NCI-H1092 treated with DMSO at 0.1 percent for 48 hours (cell line): ENCODE measurements at regions not wholly inside any gene's neighbourhood (a gene's known extent, or its start where the extent isn't known, plus 50 kb on each side); places are given as distances from the start of the nearest gene placed in this dataset.
"Not testable (repeated sequence)": the region's sequence is repeated elsewhere in the genome, so short reads cannot be mapped to it uniquely, and the experiment has no call there.

ENCODE experiments used
- DNase-seq: peaks from one replicate; lab custom pipeline; 2025; lab: John Stamatoyannopoulos, UW

DNA sequence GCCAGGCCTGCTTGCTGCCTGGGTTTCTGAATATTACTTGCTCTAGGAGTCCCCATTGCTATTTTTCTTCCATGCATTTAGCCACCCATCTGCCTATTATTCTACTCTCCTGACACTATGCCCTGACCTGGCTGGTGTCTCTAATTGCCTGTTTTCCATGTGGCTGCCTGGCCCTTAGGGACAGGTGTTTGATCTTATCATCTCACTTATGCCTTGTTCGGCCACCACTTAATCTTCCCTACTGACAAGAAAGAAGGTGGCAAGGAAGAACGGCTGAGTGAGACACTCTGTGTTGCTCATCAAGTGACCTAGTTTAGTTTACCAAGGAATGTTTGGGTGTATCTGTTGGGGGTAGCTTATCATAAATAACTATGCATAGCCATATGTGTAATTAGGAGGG lies 50.4 kb upstream of the RAPH1 start:
- no peak for DNase-seq

DNA sequence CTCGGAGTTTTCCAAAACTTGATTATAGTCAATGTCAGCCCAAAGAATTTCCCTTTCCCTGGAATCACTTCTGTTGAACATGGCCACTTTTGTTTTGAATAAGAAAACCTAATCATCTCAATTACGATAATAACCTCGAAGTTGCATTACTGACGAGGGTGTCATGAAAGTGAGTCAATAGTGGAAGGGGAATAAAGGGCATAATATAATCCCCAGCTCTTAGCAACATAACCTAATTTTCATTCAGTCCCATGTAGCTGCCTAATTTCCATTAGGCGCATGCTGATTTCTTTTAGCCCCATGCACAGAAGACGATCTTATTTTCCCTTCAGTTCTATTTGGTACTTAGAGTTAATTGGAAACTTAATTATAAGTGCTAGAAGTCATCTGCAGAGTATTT lies 51.1 kb upstream of the RAPH1 start:
- no peak for DNase-seq

DNA sequence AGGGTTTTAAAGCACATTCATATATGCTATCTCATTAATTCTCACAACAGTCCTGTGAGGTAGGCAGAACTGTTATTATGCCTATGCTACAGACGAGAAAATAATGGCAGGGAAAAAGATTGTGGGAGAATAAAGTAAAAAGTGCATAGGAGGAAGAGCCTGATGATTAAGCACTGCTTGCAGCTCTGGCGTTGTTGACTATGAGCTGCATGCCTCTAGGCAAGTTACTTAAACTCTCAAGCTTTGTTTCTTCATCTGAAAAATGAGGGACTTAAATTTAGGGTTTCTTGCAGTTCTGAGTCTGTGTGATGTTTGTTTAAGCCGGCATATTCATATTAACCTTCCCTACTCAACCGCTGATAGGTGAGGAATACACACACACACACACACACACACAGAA lies 51.6 kb upstream of the RAPH1 start:
- DNase-seq: no peak

DNA sequence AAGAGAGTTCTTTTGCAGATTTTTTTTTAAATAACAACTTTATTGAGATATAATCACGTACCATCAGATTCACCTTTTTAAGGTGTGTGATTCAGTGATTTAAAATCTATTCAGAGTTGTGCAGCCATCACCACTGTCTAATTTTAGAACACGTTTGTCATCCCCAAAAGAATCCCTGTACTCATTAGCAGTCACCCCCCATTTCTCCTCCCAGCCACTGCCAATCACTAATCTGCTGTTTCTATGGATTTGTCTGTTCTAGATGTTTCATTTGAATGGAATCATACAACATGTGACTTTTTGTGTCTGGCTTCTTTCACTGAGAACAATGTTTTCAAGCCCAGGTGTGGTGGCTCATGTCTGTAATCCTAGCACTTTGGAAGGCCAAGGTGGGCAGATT lies 55.4 kb upstream of the RAPH1 start:
- DNase-seq: no peak

DNA sequence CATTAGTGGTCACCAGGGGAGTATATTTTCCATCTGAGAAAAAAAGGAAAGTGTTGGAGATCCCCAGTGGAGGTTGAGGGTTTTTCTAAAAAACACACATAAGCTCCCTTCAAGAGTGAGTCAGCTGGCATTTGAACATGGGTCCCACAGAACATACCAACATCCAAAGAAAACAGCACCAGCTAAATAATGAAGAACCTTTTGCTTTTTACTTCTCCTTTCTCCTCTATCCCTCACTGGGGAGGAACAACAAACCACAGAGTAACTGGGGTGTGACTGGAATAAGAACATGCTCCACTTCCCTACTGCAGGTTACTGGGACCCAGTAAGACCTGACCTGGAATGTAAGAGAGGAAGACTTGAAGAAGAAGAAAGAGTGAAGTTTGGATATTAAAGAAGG lies 56.5 kb upstream of the RAPH1 start:
- no peak for DNase-seq

DNA sequence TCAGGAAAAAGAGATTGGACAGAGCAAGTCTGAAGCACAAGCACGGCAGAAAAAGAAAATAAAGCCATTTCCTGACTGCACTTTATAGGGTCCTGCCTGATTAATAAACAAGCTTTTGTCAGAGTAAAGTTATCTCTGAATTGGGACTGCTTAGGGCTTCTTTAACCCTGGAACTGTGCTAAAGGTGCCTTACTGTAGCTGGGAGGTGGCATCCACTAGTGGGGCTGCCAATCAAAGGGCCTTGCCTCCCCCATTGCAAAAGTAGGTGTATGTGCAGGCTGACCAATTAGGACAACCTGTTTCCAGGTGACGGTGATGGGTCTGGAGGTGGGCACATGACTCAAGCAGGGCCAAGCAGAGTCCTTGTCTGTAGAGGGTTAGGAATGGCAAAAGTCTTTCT lies 57.4 kb upstream of the RAPH1 start:
- DNase-seq: no peak

DNA sequence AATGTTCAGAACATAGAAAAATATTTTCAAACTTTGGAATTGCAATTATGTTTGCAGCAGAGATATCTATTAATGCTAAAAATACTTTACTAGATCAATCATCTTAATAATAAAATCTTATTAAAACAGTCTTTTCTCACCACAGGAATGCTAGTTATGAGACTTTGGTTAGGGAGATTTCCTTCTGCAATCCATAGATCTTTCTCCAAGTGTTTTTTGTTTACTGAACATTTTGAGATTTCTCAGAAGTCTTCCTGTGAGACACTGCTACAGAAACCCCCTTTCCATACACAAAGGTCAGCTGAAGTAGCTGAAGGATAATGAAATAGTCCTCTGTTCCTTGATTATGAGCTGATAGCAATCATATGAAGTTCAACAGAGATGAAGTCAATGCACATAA lies 59.4 kb upstream of the RAPH1 start:
- no peak for DNase-seq

DNA sequence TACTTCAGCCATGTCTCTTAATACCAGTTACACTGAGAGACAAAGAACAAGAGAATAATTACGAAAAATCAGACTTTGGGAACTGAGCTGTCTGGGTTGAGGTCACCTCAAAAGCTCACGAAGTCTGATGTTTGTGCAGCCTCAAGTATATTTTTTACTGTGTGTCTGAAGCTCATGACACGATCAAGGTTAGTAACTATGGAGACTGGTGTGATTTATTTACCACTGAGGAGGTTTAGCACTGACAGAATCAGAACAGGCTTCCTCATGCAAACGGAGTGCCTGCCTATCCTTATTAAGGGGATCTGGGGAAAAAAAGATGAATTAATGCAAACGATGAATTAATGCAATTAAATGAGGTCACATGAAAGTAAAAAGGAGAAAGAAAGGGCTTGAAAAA lies 61.1 kb upstream of the RAPH1 start:
- DNase-seq: no peak

DNA sequence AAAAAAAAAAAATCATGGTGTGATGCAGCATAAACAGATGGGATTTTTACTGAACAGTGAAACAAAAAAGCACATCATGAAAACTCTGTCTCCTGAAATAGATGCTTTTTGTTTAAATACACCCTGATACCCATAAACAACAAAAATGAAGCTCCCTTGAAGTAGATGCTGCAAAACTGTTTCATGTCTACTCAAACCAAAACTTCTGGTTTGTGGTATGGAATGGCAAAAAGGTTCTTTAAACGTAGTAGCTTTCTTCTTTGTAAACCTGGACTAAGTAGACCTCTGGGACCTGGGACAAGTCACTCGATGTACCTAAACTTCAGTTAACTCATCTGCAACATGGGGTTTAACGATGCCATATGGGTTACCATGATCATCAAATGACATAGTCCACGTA lies 64.4 kb upstream of the RAPH1 start:
- DNase-seq: no peak

DNA sequence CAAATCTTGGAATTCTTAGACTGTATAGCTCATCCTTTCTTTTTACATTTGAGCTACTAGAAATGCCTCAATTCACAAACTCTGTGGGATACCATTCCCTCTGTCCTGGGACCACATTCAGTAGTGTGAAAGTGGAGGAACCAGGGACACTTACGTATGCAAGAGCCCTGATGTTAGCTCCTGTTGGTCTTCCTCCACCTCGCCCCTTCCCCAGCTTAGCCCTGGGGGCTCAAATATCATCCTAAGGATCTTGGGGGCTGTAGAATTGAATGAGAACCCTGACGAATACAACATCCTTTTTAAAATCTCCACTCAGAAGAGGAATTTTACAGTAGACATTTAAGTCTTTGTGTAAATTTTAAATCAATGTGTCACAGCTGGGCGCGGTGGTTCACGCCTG lies 65.2 kb upstream of the RAPH1 start:
- no peak for DNase-seq

DNA sequence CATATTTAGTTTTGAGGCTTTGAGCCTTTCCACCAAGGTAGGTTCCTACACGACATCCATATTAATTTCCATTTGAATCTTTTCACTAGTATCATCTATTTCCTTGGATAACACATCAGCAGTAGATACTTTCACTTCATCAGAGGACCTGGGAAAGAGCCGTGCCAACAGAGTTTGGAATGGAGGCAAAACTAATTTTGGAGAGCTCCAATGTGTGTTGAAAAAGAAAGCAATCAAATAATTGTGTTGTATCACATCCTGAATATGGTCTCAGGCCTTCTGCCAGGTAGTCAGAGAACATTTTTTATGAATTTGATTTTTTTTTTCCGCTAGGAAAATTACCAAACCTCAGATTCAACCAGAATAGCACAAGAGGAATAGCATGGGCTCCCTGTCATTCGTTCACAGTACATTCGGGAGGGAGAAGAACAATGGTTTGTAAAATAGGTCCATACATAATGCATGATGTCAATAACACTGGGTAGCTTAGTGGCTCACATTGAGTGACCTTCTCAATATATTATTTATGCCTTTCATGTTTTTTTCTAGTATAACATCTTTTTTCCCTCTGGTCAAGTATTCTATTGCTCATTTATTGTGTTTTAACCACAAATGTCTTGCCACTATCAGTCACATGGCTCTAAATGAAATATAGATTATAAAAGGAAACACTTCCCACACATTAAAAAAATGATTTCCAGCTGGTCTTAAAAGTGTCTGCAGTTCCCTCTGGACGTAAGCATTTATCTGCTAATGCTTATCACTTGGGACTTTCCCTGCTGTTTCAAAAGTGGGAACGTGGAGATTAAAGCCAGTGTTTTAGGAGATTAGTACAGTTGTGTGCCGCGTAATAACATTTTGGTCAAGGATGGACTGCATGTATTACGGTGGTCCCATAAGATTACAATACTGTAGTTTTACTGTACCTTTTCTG lies 68.6 kb upstream of the RAPH1 start:
- no peak for DNase-seq

DNA sequence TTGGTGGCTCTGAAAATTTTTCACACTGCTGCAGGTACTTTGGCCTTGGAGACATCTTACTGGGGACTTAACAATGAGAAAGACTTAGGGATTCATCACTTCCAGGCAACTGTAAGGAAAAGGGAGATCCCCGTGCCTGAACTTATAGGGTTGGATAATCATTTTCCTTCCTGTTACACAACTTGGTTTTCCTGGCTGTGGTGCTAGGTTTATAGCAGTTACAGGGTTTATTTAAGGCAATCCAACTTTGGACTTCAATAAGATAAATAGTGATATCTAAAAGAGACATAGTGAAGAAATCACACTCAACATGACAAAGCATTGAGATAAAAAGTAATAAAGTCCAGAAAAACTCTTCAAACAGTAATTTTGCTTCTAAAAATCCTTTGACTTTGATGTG lies 70.2 kb upstream of the RAPH1 start:
- DNase-seq: no peak

DNA sequence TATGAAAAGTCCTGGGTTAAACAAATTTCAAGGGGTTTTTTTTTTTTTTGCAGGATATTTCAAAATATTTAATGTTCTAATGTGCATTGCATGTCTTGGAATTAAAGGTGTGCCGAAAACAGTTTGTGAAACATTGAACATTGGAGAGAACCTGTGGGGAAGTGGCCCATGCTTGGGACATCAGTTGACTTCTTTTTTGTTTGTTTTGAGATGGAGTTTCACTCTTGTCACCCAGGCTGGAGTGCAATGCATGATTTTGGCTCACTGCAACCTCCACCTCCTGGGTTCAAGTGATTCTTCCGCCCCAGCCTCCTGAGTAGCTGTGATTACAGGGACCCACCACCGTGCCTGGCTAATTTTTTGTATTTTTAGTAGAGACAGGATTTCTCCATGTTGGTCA lies 71.0 kb upstream of the RAPH1 start:
- no peak for DNase-seq

DNA sequence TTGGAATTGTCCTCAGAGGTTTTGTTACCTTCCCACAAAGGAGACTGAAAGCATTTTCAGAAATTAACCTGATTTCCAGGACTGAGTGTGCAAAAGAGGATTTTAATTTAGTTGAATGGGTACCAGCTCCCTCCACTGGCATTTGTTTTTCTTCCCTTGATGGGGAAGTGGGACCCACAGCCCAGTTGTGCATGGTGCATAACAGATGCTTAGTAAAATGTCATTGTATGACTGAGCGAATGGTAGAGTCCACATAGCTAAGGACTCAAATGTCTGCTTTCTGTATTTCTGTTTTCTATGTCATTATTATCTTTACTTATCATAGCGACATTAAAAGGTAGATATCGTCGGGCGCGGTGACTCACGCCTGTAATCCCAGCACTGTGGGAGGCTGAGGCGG lies 75.5 kb upstream of the RAPH1 start:
- no peak for DNase-seq

DNA sequence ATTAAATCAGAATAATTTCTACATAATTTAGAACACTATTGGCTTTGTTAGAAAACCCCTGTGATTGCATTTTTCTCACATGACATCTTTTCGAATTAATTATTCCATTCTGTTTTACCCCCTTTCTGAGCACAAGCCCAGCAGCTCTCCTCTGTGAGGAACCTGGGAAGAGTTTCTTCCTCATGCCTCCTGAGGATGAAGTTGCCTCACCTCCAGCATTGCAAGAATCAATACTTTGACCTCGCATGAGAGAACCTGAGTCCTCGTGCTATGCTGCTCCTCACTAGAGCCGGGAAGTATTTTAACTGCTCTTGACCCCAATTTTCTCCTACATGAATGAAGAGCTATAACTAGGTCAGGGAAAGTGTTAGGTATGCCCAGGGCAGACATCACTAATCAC lies 77.1 kb upstream of the RAPH1 start:
- no peak for DNase-seq

DNA sequence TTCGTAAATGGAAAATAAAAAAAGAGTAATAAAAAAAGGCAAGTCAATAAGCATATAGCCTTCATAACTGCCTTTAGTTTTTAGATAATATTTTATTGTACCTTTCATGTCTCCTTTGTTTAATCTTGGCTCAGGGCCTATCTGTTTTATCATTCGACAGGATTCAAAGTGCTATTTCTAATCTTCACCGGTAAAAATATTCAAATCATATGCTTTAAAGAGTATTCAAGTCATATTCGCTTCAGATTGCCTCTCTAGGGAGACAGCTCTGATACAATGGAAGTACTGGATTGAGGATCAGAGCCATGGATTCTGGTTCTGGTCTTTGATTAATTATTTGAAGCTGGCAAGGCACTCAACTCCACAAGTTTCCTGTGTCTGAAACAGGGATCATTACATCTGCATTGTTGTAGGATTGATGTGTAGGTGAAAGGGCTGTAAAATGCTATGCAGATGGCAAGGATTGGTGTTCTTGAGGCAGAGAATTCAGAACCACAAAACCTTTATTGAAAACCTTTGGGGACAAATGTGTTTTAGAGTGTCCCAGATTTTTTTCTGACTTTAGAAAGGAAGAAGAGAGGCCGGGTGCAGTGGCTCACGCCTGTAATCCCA lies 84.3 kb upstream of the RAPH1 start:
- DNase-seq: no peak

DNA sequence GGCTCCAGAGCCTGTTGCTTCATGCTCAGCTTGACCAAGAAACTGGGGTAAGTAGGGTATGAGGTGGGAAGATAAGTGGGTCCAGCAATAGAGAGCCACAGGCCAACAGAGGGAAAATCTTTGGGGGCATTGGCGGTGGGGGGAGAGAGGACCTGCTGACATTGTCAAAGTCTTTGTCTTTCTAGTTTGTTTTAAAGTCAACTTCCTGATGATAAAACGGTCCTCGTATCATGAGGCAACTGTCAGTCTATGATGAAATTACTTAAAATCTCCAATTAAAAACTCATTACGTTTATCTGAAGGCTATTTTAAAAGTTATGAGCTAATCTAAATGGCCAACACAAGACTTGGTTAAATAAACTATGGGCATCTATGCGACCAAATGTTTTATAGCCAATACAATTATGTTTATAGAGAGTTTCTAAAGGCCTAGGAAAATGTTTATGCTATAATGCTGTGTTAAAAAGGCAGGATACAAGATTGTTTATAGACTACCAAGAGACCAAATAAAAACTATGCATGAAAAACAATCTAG lies 84.4 kb upstream of the CD28 start:
- no peak for DNase-seq

DNA sequence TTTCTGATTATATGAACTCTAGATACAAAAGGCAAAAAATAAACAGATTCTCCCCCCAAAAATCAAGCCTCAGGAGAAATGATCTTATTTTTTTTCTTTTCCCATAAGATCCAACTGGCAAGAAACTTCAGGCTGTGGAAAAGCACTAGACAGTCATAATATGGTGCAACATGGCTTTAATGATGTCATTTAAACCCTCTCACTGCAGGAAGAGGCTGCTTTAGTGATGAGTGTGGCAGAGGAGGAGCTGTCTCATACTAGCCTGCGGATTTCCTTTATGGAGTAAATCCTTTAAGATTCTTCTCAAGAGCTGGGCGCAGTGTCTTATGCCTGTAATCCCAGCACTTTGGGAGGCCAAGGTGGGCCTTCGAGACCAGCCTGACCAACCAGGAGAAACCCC lies 83.3 kb upstream of the CD28 start:
- DNase-seq: no peak

DNA sequence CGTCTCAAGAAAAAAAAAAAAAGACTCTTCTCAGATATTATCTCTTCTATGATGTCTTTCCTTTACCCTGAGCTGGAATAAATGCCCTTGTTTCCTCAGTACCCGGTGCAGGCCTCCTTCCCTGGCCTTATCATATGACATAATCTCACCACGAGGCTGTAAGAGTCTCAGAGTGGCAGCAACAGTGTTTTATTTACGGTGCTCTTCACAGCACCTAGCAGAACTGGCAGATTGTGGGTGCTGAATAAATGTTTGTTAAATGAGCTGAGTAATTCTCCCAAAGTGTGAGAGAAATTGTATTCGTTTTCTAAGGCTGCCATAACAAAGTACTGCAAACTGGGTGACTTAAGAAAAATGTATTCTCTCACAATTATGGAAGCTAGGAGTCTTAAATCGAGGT lies 82.8 kb upstream of the CD28 start:
- no peak for DNase-seq

DNA sequence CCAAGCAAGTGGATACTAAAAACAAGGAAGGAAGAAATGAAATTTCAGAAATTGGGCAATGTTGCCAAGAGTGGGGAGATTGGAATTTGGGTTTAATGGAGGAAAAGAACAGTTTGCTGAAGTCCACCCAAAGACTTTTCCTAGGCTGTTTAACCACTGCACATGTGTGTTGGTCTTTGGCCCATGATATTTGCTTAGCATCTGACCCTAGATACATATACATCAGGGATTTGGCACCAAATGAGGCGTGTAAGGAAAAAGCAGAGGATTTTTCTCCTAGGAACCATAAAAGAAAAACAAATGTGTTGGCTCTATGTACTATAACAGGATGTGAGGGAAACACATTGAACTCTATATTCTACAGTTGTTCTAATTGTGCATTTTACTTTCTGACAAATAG lies 80.7 kb upstream of the CD28 start:
- DNase-seq: no peak

DNA sequence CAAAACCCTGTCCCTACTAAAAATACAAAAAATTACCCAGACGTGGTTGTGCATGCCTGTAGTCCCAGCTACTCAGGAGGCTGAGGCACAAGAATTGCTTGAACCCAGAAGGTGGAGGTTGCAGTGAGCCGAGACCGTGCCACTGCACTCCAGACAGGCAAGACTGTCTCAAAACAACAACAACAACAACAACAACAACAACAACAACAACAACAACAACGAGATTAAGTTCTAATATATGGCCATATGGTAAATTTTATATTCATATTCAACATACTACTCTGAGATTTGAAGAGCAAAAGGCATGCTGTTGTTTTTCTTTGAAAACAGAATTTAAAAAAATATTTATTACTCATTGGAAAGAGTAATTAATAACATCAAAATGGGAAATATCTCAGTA lies 80.2 kb upstream of the CD28 start:
- not testable (repeated sequence) for DNase-seq

DNA sequence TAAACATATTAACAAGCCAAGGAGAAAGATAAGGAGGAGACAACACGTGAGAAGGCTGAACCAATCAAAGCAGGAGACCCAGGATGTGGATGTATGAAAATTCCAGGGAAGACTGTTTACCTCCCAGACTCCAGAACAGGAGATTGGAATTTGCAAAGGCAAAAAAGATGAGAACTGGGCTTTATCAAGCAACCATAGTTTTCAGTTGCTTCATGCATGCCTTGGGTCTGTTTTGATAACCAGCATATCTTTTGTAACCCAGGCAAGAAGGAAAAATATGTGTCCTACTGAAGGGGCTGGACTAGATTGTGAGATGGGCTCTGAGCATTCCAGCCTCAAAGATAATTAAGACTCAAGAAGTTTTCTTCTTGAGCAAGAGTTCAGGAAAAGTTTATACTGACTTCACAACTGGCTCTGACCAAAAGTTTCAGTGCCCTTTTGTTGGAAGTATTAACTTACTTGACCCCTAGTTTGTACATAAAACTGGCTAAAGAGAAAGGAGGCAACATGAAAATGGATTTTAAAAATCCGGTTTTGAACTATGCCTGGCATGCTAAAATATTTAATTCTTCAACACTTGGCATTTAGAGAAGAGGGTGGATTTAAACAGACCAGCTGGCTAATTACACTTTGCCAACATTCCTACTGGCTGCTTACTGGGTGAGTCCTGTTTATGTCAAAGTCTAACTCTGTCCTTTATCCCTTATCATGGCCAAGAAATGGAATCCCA lies 79.3 kb upstream of the CD28 start:
- DNase-seq: no peak

DNA sequence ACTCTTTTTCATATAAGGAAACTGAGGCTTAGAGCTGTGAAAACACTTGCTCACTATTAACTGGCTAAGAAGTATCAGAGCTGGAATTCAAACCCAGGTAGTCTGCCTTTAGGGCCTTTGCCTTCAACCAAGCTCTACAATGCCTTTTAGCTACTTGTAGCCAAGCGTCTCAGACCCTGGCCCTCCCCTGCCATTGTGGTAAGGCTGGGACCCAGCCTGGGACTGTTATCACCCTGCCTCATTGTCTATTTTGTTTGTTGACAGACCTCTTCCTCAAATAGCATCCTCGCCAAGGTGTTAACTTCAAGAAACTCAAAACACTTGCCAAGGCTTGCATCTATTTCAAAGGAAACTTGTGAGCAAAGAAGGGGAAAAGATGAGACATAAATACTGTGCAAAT lies 76.7 kb upstream of the CD28 start:
- no peak for DNase-seq
